Testis (tissue), 2 donors: ENCODE measurements at regions not wholly inside any gene's neighbourhood (a gene's known extent, or its start where the extent isn't known, plus 50 kb on each side); places are given as distances from the start of the nearest gene placed in this dataset.

ENCODE experiments used
- DNase-seq: peaks from one replicate; pipeline ENCODE4 v3.0.0-alpha.2; 2019
- H3K27ac ChIP-seq, 2 donors: fragments of 200-600 bp; sonication (generic); one replicate each; pipeline ENCODE4 v1.5.1; 2019
- H3K27me3 ChIP-seq: fragments of 200-600 bp; sonication (generic); one replicate; pipeline ENCODE4 v1.5.1; 2019
- H3K36me3 ChIP-seq: fragments of 200-600 bp; sonication (generic); one replicate; pipeline ENCODE4 v1.5.1; 2017; ENCODE audit warnings: low read depth; ENCODE audit errors: missing control alignments
- H3K4me1 ChIP-seq: fragments of 200-600 bp; sonication (generic); one replicate; pipeline ENCODE4 v1.5.1; 2019
- H3K4me3 ChIP-seq, 2 donors: fragments of 200-600 bp; sonication (generic); one replicate each; pipeline ENCODE4 v1.5.1; 2017 to 2019
- H3K9me3 ChIP-seq: fragments of 200-600 bp; sonication (generic); one replicate; pipeline ENCODE4 v1.5.1; 2017
- POLR2A ChIP-seq: fragments of 450-650 bp; IDR thresholded peaks from one replicate; pipeline ENCODE4 v1.6.1; 2017; ENCODE audit warnings: antibody characterized with exemption, mild to moderate bottlenecking, moderate library complexity
- WGBS, 2 donors: methylation state at CpG; one replicate each; pipeline ENCODE4 v1.1.5; 2018; 5-methylcytosine and 5-hydroxymethylcytosine counted together
- intact Hi-C: fragments of 100-400 bp; cut with DNase I; formaldehyde crosslinking; loops from one replicate; pipeline ENCODE4 v1.15.1; 2023; ENCODE audit warnings: low total_unique reads
- TF ChIP-seq, protein P1 (sequence below), 3 experiments: fragments of 450-650 bp in 2 of 3; fragments of 200-600 bp in 1 of 3; sonication (generic) in 1 of 3; IDR thresholded peaks; one replicate each; pipeline ENCODE4 v1.5.1; 2016 to 2019; ENCODE audit warnings: antibody characterized with exemption in 3 of 3, mild to moderate bottlenecking in 2 of 3, moderate library complexity in 1 of 3

DNA sequence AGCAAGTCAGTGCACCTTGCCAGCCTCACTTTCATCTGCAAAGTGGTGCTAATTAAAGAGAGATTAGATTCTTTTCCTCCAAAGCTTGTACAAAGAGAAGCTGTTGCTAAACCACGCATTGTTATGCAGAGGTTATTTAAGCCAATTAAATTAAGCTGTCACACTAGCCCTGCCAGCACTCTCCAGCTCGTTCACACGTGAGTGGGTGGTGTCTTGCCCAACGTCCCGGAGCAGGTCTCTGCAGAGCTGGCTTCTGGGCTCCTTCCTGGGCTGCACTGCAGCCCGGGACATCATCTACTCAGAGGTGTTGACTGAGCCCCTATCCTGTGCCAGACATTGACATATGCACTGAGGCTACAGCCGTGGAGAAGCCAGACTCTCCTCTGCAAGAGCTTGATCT lies 401.6 kb upstream of the SULF2 start:
- Histone ChIP-seq H3K36me3 (no peaks in the 10 kb centered on the region), H3K27me3 (no peaks in the 10 kb centered on the region), H3K4me1 (peaks cover 3% of the 10 kb centered on the region), H3K9me3 (no peaks in the 10 kb centered on the region), H3K27ac (no peak overlapping the region), H3K4me3 (no peak overlapping the region)
- DNase-seq = no peak
- intact Hi-C loops = no loop called here
- WGBS, 2 donors = 44 to 68% methylated on average over 6 to 7 of the region's 7 CpGs
- TF ChIP-seq POLR2A = no peak

DNA sequence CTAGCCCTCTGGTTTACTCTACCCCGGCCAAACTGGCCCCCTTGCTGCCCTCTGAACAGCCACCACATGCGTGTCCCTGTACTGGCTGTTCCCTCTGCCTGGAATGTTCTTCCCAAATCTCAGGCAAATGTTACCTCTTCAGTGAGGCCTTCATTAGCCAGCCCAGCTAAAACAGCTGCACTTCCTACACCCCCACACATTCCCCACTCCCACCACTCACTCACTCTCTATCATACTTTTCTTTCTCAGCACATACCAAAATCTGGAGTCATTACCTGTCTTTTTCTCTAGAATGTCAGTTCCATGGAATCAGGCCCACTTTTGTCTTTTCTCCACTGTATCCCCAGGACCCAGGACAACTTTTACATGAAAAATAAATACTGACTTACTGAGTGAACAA lies 401.2 kb upstream of the SULF2 start:
- TF ChIP-seq, protein P1, sequence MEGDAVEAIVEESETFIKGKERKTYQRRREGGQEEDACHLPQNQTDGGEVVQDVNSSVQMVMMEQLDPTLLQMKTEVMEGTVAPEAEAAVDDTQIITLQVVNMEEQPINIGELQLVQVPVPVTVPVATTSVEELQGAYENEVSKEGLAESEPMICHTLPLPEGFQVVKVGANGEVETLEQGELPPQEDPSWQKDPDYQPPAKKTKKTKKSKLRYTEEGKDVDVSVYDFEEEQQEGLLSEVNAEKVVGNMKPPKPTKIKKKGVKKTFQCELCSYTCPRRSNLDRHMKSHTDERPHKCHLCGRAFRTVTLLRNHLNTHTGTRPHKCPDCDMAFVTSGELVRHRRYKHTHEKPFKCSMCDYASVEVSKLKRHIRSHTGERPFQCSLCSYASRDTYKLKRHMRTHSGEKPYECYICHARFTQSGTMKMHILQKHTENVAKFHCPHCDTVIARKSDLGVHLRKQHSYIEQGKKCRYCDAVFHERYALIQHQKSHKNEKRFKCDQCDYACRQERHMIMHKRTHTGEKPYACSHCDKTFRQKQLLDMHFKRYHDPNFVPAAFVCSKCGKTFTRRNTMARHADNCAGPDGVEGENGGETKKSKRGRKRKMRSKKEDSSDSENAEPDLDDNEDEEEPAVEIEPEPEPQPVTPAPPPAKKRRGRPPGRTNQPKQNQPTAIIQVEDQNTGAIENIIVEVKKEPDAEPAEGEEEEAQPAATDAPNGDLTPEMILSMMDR (IDR thresholded peaks at IDR 0.05) = no peak
- no peak for TF ChIP-seq POLR2A
- no peaks in the 10 kb centered on the region for H3K36me3 ChIP-seq
- H3K4me1 ChIP-seq = peaks cover 3% of the 10 kb centered on the region
- H3K9me3 ChIP-seq = no peaks in the 10 kb centered on the region
- H3K27ac ChIP-seq = no peak overlapping the region
- no peak for DNase-seq
- no peak overlapping the region for H3K4me3 ChIP-seq
- intact Hi-C loops = no loop called here
- H3K27me3 ChIP-seq = no peaks in the 10 kb centered on the region
- WGBS, 2 donors = 51 to 68% methylated on average over 2 of the region's 2 CpGs

DNA sequence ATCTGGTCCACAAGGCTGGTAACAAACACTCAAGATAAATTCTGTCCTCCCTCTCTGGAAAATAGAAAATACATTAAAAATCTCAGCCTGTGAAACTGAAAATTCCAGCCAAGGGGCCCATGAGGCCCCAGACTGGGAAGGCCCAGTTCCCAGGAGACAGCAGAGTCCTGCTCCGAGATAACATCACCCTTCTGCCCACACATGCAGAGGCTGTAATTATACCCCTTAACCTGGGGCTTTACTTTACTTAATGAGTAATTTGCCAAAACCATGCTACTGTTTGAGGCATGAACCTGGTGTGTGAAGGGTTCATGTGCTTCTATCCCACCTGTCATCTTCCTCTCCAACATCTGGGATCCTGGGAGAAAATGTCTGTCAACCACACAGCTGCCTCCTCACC lies 398.9 kb upstream of the SULF2 start:
- intact Hi-C loops = no loop called here
- DNase-seq = no peak
- Histone ChIP-seq H3K27me3 (no peaks in the 10 kb centered on the region), H3K4me3 (no peak overlapping the region), H3K27ac (no peak overlapping the region), H3K36me3 (no peaks in the 10 kb centered on the region), H3K4me1 (no peaks in the 10 kb centered on the region), H3K9me3 (no peaks in the 10 kb centered on the region)
- 92 to 94% methylated on average over 1 of the region's 1 CpG for WGBS, 2 donors
- TF ChIP-seq, protein P1 (IDR thresholded peaks at IDR 0.05) = no peak
- TF ChIP-seq POLR2A = no peak

DNA sequence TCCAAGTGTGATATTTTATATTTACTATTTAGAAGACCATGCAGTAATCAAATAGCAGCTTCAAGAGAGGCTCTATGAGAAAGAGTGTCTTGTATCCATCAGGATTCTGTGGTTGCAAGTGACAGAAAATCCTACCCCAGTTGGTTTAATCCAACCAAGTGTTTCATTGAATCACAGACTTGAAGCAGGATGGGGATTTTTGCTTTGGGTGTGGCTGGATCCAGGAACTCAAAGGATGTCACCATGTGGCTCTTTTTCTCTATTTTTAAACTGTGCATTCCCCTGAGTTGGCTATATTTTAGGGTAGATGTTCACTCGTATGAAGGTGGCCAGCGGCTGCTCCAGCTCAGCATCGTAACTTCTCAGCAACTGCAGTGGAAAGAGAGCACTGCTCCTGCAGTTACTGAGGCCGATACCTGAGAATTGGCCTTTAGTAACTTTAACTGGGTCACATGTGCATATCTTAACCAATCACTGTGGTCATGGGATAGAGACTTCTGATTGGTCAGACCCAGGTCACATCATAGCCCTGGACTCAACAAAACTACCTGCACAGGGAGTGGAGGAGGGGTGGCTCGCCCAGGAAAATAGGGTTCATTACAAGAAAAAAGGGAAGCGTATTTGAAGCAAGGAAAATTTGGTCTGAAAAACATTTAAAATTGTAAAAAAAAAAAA lies 396.1 kb upstream of the SULF2 start:
- H3K27ac ChIP-seq = no peak overlapping the region
- no peaks in the 10 kb centered on the region for H3K36me3 ChIP-seq
- no peak for DNase-seq
- no peak for TF ChIP-seq POLR2A
- TF ChIP-seq, protein P1 (IDR thresholded peaks at IDR 0.05) = no peak
- intact Hi-C loops = no loop called here
- H3K27me3 ChIP-seq = no peaks in the 10 kb centered on the region
- H3K4me3 ChIP-seq = no peak overlapping the region
- H3K4me1 ChIP-seq = no peaks in the 10 kb centered on the region
- H3K9me3 ChIP-seq = no peaks in the 10 kb centered on the region
- WGBS, 2 donors = 75 to 77% methylated on average over 6 of the region's 6 CpGs

DNA sequence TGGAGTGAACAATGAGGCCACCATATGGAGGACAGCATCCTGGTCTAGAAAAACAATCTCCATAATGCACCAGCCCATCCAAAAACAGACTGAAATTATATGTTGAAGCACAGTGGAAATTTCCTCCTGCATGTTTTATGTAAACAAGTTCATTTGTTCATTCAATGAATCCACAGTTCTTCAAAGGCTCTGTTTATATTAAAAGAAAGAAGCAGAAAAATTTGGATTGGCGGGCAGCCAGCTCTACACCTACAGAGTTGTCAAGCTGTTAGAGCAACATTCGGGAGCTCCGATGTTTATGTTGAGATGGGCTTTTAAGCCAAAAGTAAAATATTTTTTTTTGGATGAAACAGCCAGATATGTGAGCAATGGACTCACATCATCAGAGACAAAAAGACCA lies 395.3 kb upstream of the SULF2 start:
- no peaks in the 10 kb centered on the region for H3K4me1 ChIP-seq
- no peak for DNase-seq
- intact Hi-C loops = no loop called here
- no peak for TF ChIP-seq POLR2A
- TF ChIP-seq, protein P1 (IDR thresholded peaks at IDR 0.05) = no peak
- no peak overlapping the region for H3K4me3 ChIP-seq
- H3K27ac ChIP-seq = no peak overlapping the region
- H3K27me3 ChIP-seq = no peaks in the 10 kb centered on the region
- 75 to 86% methylated on average over 3 of the region's 3 CpGs for WGBS, 2 donors
- no peaks in the 10 kb centered on the region for H3K9me3 ChIP-seq
- H3K36me3 ChIP-seq = no peaks in the 10 kb centered on the region
